ENCODE measurements at regions not wholly inside any gene's neighbourhood (a gene's known extent, or its start where the extent isn't known, plus 50 kb on each side); places are given as distances from the start of the nearest gene placed in this dataset.
A peak's percentile ranks its signal among the peaks of the same experiment; 100 is the strongest.

- H3K9me3 ChIP-seq, result no peaks in the 10 kb centered on the region
- ATAC-seq, result no peak
- TF ChIP-seq POLR2A (IDR thresholded peaks at IDR 0.05) (no peak), CTCF (IDR thresholded peaks at IDR 0.05) (no peak)
- no peak overlapping the region for H3K4me3 ChIP-seq
- intact Hi-C loops (cut with DNase I), result no loop called here
- no peaks in the 10 kb centered on the region for H3K27me3 ChIP-seq
- H3K27ac ChIP-seq, result no peak overlapping the region
- H3K36me3 ChIP-seq, result no peaks in the 10 kb centered on the region
- WGBS (ENCODE audit: insufficient coverage, low coverage, low lambda C conversion rate, missing lambda C conversion rate), result 57% methylated on average over 9 of the region's 9 CpGs
- H3K4me1 ChIP-seq, result no peaks in the 10 kb centered on the region
- DNase-seq, result no peak
Measured at GRCh38 chr7:132055336-132056120, 499.1 kb upstream of the PODXL start.

GRCh38 chr7:132053871-132054270 is 497.4 kb upstream of the PODXL start:
- intact Hi-C loops (cut with DNase I), result no loop called here

GRCh38 chr7:132051311-132051710 is 494.9 kb upstream of the PODXL start:
- DNase-seq (no peak), ATAC-seq (no peak)
- TF ChIP-seq POLR2A (IDR thresholded peaks at IDR 0.05) (no peak), CTCF (IDR thresholded peaks at IDR 0.05) (no peak)
- Histone ChIP-seq H3K9me3 (no peaks in the 10 kb centered on the region), H3K4me3 (no peak overlapping the region), H3K36me3 (no peaks in the 10 kb centered on the region), H3K4me1 (no peaks in the 10 kb centered on the region), H3K27ac (no peak overlapping the region), H3K27me3 (no peaks in the 10 kb centered on the region)
- intact Hi-C loops (cut with DNase I), result no loop called here
- WGBS (ENCODE audit: insufficient coverage, low coverage, low lambda C conversion rate, missing lambda C conversion rate), result 60% methylated on average over 2 of the region's 3 CpGs

More at GRCh38 chr7:132053871-132054270, 497.4 kb upstream of the PODXL start:
- Histone ChIP-seq H3K9me3 (no peaks in the 10 kb centered on the region), H3K27ac (no peak overlapping the region), H3K4me3 (no peak overlapping the region), H3K36me3 (no peaks in the 10 kb centered on the region), H3K4me1 (no peaks in the 10 kb centered on the region), H3K27me3 (no peaks in the 10 kb centered on the region)
- no peak for DNase-seq
- TF ChIP-seq CTCF (IDR thresholded peaks at IDR 0.05) (no peak), POLR2A (IDR thresholded peaks at IDR 0.05) (no peak)
- no peak for ATAC-seq
- 33% methylated on average over 2 of the region's 2 CpGs for WGBS (ENCODE audit: insufficient coverage, low coverage, low lambda C conversion rate, missing lambda C conversion rate)

- Histone ChIP-seq H3K4me3 (no peak overlapping the region), H3K4me1 (no peaks in the 10 kb centered on the region), H3K36me3 (no peaks in the 10 kb centered on the region), H3K9me3 (no peaks in the 10 kb centered on the region), H3K27me3 (no peaks in the 10 kb centered on the region), H3K27ac (no peak overlapping the region)
- DNase-seq, result no peak
- TF ChIP-seq POLR2A (IDR thresholded peaks at IDR 0.05) (no peak), CTCF (IDR thresholded peaks at IDR 0.05) (peak; percentile 15 to 70 (median 58))
- 46% methylated on average over 9 of the region's 9 CpGs for WGBS (ENCODE audit: insufficient coverage, low coverage, low lambda C conversion rate, missing lambda C conversion rate)
- peak in 2 of 4 donors; percentile 43 to 58 for ATAC-seq
- intact Hi-C loops (cut with DNase I), result no loop called here
Measured at GRCh38 chr7:132049462-132050304, 493.3 kb upstream of the PODXL start.

Measured in right lobe of liver (tissue), 6 donors.